Stomach (tissue), 8 donors: ENCODE measurements at regions not wholly inside any gene's neighbourhood (a gene's known extent, or its start where the extent isn't known, plus 50 kb on each side); places are given as distances from the start of the nearest gene placed in this dataset.

ENCODE experiments used
- DNase-seq, 2 donors: peaks; one replicate each; pipeline versions ENCODE4 v3.0.0 to v3.0.0-alpha.2; 2013 to 2019
- H3K27ac ChIP-seq, 5 donors: fragments of 200-600 bp in 4 of 5; sonication (generic) in 4 of 5; one replicate each; pipeline ENCODE4 v1.5.1; 2013 to 2019; ENCODE audit warnings: mild to moderate bottlenecking in 1 of 5, moderate library complexity in 1 of 5
- H3K27me3 ChIP-seq, 3 donors: fragments of 200-600 bp; sonication (generic); one replicate each; pipeline ENCODE4 v1.5.1; 2017 to 2019; ENCODE audit warnings: mixed run types in 1 of 3
- H3K36me3 ChIP-seq, 4 donors: fragments of 200-600 bp; sonication (generic); 1 replicate in 3 of 4; 2 replicates in 1 of 4; pipeline ENCODE4 v1.5.1; 2016 to 2019
- H3K4me1 ChIP-seq, 4 donors: fragments of 200-600 bp; sonication (generic); one replicate each; pipeline ENCODE4 v1.5.1; 2016 to 2019
- H3K4me3 ChIP-seq, 4 donors: fragments of 200-600 bp; sonication (generic) in 3 of 4; one replicate each; pipeline ENCODE4 v1.5.1; 2016 to 2019; ENCODE audit warnings: mild to moderate bottlenecking in 1 of 4
- H3K9me3 ChIP-seq, 4 donors: fragments of 200-600 bp; sonication (generic); one replicate each; pipeline ENCODE4 v1.5.1; 2016 to 2019
- CTCF ChIP-seq, 7 experiments: fragments of 450-650 bp in 4 of 7; fragments of 200-600 bp in 3 of 7; sonication (generic) in 3 of 7; IDR thresholded peaks; one replicate each; pipeline ENCODE4 v1.5.1; 2016 to 2019; ENCODE audit warnings: antibody characterized with exemption in 7 of 7, control low read depth in 2 of 7, mild to moderate bottlenecking in 1 of 7
- EP300 ChIP-seq: sonication (generic); formaldehyde crosslinking; IDR thresholded peaks from one replicate; pipeline ENCODE4 v1.6.1; 2017; ENCODE audit warnings: antibody characterized with exemption
- POLR2A ChIP-seq, 4 donors: fragments of 450-650 bp; IDR thresholded peaks; one replicate each; pipeline ENCODE4 v1.6.1; 2016; ENCODE audit warnings: antibody characterized with exemption in 4 of 4, control low read depth in 2 of 4, mild to moderate bottlenecking in 1 of 4, moderate library complexity in 1 of 4
- POLR2AphosphoS5 ChIP-seq, 3 donors: sonication (generic); formaldehyde crosslinking; IDR thresholded peaks; one replicate each; pipeline ENCODE4 v1.6.1; 2016; ENCODE audit warnings: antibody characterized with exemption in 3 of 3
- WGBS, 5 donors: extraction: QIAGEN DNeasy Blood & Tissue Kit in 3 of 5; methylation state at CpG; one replicate each; pipeline versions ENCODE4 v1.1.5 to v1.1.7; 2013 to 2018; 5-methylcytosine and 5-hydroxymethylcytosine counted together
- intact Hi-C: fragments of 100-400 bp; cut with DNase I; formaldehyde crosslinking; loops from one replicate; pipeline ENCODE4 v1.15.1; 2023; ENCODE audit warnings: low total_unique reads
- donor health status: healthy with polysubstance abuse.
- donor health status: Bipolar disorder and iron deficiency.
- donor health status: healthy.

GRCh38 chr4:156672492-156673305 is 298.9 kb downstream of the PDGFC start:
- WGBS, 5 donors = 40 to 58% (median 47%) methylated on average over 6 of the region's 6 CpGs
- no peak overlapping the region for H3K27ac ChIP-seq
- no peaks in the 10 kb centered on the region for H3K36me3 ChIP-seq
- TF ChIP-seq CTCF (IDR thresholded peaks at IDR 0.05) = no peak
- TF ChIP-seq POLR2A (IDR thresholded peaks at IDR 0.05) = no peak
- TF ChIP-seq POLR2AphosphoS5 (IDR thresholded peaks at IDR 0.05) = no peak
- TF ChIP-seq EP300 = no peak
- peaks cover 0 to 7% (median 0%) of the 10 kb centered on the region in 4 donors for H3K4me1 ChIP-seq
- no peaks in the 10 kb centered on the region for H3K27me3 ChIP-seq
- intact Hi-C loops = no loop called here
- DNase-seq = no peak
- H3K4me3 ChIP-seq = no peak overlapping the region
- H3K9me3 ChIP-seq = no peaks in the 10 kb centered on the region

DNA sequence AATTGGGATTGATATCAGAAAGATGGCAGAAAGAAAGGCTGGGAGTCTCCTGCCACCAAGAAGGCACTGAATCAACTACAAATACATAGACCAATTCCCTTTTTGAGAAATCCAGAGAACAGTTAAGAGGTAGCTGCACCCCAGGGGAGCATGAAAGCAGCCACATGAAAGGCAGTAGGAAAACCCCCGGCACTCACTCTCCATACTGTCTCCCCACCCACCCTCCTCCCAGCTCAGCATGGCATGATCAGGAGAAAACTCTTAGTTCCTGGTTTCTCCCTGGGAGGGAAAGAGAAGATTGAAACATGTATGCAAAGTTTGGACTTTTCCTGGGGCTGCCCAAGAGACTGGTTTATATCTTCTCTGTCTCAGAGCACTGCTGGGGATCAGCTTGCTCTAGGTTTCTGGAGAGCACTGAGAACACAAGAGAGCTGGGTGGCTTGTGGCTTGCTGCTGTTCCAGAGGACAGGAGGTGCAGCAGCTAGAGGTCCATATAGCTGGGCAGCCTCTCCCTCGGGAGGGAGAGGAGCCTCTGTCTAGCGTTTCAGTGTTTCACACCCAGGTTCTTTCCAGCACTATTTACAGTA is 305.7 kb downstream of the PDGFC start:
- intact Hi-C loops = no loop called here
- no peak overlapping the region for H3K27ac ChIP-seq
- 68 to 88% (median 76%) methylated on average over 3 of the region's 3 CpGs for WGBS, 5 donors
- no peak overlapping the region for H3K4me3 ChIP-seq
- no peak for DNase-seq
- H3K9me3 ChIP-seq = no peaks in the 10 kb centered on the region
- H3K4me1 ChIP-seq = no peaks in the 10 kb centered on the region
- TF ChIP-seq POLR2AphosphoS5 (IDR thresholded peaks at IDR 0.05) (no peak), POLR2A (IDR thresholded peaks at IDR 0.05) (no peak), CTCF (IDR thresholded peaks at IDR 0.05) (no peak), EP300 (no peak)
- no peaks in the 10 kb centered on the region for H3K36me3 ChIP-seq
- H3K27me3 ChIP-seq = no peaks in the 10 kb centered on the region

DNA sequence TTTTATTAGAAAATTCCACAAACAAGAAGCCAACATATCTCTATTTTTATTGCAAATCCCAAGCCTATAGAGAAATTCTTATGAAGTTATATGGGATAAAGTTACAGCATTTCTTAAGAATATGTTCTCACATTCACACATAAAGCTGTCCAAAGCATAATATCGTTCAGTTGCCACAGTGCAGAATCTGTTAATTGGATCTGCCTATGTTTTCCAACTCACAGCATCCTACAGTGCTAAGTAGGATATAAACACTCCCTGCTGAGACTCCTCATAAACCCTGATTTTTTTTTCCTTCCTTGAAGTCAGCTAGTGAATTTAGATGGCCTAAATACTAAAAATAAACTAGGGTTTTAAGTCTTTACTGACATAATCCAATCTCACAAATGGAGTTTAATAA is 307.9 kb downstream of the PDGFC start:
- WGBS, 5 donors = 37 to 62% (median 54%) methylated on average over 1 of the region's 1 CpG
- no peak for TF ChIP-seq POLR2A (IDR thresholded peaks at IDR 0.05)
- TF ChIP-seq CTCF (IDR thresholded peaks at IDR 0.05) = no peak
- no peak for TF ChIP-seq EP300
- TF ChIP-seq POLR2AphosphoS5 (IDR thresholded peaks at IDR 0.05) = no peak
- Histone ChIP-seq H3K27ac (no peak overlapping the region), H3K4me3 (no peak overlapping the region), H3K27me3 (no peaks in the 10 kb centered on the region), H3K9me3 (no peaks in the 10 kb centered on the region), H3K4me1 (no peaks in the 10 kb centered on the region), H3K36me3 (no peaks in the 10 kb centered on the region)
- intact Hi-C loops = no loop called here
- no peak for DNase-seq

DNA sequence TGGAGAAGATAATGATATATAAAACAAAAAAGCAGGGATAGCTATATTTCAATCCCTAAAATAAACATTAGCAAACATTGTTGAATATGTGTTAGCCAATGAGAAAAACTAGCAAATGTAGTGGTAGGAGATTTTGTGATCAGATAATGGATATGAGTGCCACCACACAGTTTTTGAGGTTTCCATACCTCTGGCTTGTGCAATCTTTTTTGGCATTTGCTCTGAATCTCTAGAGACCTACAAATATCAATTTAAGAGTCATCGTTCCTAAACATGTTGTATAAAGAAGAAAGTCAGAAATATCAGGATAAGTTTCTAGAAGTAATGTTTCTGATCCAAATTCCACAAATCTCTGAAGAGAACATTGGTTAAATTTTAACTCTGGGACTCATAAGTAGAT is 308.7 kb downstream of the PDGFC start:
- DNase-seq = no peak
- 65 to 75% (median 72%) methylated on average over 1 of the region's 1 CpG for WGBS, 5 donors
- no peaks in the 10 kb centered on the region for H3K9me3 ChIP-seq
- no peak overlapping the region for H3K4me3 ChIP-seq
- no peak overlapping the region for H3K27ac ChIP-seq
- no peaks in the 10 kb centered on the region for H3K4me1 ChIP-seq
- no peaks in the 10 kb centered on the region for H3K27me3 ChIP-seq
- intact Hi-C loops = no loop called here
- no peak for TF ChIP-seq CTCF (IDR thresholded peaks at IDR 0.05)
- TF ChIP-seq EP300 = no peak
- no peak for TF ChIP-seq POLR2AphosphoS5 (IDR thresholded peaks at IDR 0.05)
- no peak for TF ChIP-seq POLR2A (IDR thresholded peaks at IDR 0.05)
- no peaks in the 10 kb centered on the region for H3K36me3 ChIP-seq
